Nephron (organoid): ENCODE measurements at regions not wholly inside any gene's neighbourhood (a gene's known extent, or its start where the extent isn't known, plus 50 kb on each side); places are given as distances from the start of the nearest gene placed in this dataset.
"Not testable (repeated sequence)": the region's sequence is repeated elsewhere in the genome, so short reads cannot be mapped to it uniquely, and the experiment has no call there.

Experiments used
- H3K27ac Mint-ChIP-seq, 3 experiments: 2 replicates each; pipeline ENCODE4 v1.8.0; 2020; ENCODE audit warnings: mixed read lengths in 3 of 3, mild to moderate bottlenecking in 2 of 3, moderate library complexity in 1 of 3
- H3K27me3 Mint-ChIP-seq: 2 replicates; pipeline ENCODE4 v1.8.0; 2021; ENCODE audit warnings: low read depth, mild to moderate bottlenecking, moderate library complexity, mixed read lengths
- H3K36me3 Mint-ChIP-seq: 2 replicates; pipeline ENCODE4 v1.8.0; 2020; ENCODE audit warnings: low read depth, mixed read lengths
- H3K4me1 Mint-ChIP-seq: 2 replicates; pipeline ENCODE4 v1.8.0; 2020; ENCODE audit warnings: mixed read lengths
- H3K4me3 Mint-ChIP-seq, 3 experiments: 2 replicates each; pipeline ENCODE4 v1.8.0; 2020; ENCODE audit warnings: mild to moderate bottlenecking in 3 of 3, mixed read lengths in 3 of 3, moderate library complexity in 2 of 3
- H3K9me3 Mint-ChIP-seq: 2 replicates; pipeline ENCODE4 v1.8.0; 2020; ENCODE audit warnings: mixed read lengths
- TF ChIP-seq, protein P1 (sequence below), 3 experiments: fragments of 200-600 bp; sonication (generic); IDR thresholded peaks; one replicate each; pipeline ENCODE4 v1.5.0; 2021; ENCODE audit warnings: antibody characterized with exemption in 3 of 3; ENCODE audit not compliant: unreplicated experiment in 3 of 3

- no peaks in the 10 kb centered on the region for H3K4me1 Mint-ChIP-seq
- TF ChIP-seq, protein P1, sequence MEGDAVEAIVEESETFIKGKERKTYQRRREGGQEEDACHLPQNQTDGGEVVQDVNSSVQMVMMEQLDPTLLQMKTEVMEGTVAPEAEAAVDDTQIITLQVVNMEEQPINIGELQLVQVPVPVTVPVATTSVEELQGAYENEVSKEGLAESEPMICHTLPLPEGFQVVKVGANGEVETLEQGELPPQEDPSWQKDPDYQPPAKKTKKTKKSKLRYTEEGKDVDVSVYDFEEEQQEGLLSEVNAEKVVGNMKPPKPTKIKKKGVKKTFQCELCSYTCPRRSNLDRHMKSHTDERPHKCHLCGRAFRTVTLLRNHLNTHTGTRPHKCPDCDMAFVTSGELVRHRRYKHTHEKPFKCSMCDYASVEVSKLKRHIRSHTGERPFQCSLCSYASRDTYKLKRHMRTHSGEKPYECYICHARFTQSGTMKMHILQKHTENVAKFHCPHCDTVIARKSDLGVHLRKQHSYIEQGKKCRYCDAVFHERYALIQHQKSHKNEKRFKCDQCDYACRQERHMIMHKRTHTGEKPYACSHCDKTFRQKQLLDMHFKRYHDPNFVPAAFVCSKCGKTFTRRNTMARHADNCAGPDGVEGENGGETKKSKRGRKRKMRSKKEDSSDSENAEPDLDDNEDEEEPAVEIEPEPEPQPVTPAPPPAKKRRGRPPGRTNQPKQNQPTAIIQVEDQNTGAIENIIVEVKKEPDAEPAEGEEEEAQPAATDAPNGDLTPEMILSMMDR (IDR thresholded peaks at IDR 0.05; ENCODE audit: unreplicated experiment in 3 of 3) = no peak
- H3K27ac Mint-ChIP-seq = no peak overlapping the region
- H3K27me3 Mint-ChIP-seq = no peaks in the 10 kb centered on the region
- no peaks in the 10 kb centered on the region for H3K9me3 Mint-ChIP-seq
- no peaks in the 10 kb centered on the region for H3K36me3 Mint-ChIP-seq
- no peak overlapping the region for H3K4me3 Mint-ChIP-seq
These were observed 991.3 kb downstream of the RAB28 start for GRCh38 chr4:12492730-12493393.

DNA sequence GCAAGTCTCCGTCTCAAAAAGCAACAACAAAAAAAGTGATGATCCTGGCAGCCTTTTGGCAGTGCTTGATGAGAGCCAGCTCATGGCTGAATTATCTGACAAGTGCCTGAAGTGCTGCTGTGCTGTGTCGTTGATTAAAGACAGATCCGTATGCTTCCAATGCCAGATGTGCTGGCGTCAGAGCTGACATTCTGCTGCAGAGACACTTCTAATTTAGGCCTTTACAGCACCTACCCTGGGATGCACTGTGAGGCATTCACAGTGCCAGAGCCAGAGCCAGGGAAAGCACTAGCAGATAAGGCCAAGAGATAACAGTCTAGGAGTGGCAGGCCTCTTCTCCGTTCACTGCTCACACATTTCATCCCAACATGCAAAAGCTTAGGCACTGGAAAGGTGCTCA lies 995.5 kb downstream of the RAB28 start:
- Mint-ChIP-seq H3K4me1 (no peaks in the 10 kb centered on the region), H3K4me3 (no peak overlapping the region), H3K27ac (no peak overlapping the region), H3K27me3 (no peaks in the 10 kb centered on the region), H3K9me3 (no peaks in the 10 kb centered on the region), H3K36me3 (no peaks in the 10 kb centered on the region)
- TF ChIP-seq, protein P1 (IDR thresholded peaks at IDR 0.05; ENCODE audit: unreplicated experiment in 3 of 3) = no peak

GRCh38 chr4:12487000-12487399 lies 997.1 kb downstream of the RAB28 start:
- TF ChIP-seq, protein P1 (IDR thresholded peaks at IDR 0.05; ENCODE audit: unreplicated experiment in 3 of 3) = no peak
- H3K9me3 Mint-ChIP-seq = peaks cover 8% of the 10 kb centered on the region
- no peak overlapping the region for H3K27ac Mint-ChIP-seq
- no peaks in the 10 kb centered on the region for H3K4me1 Mint-ChIP-seq
- H3K4me3 Mint-ChIP-seq = no peak overlapping the region
- no peaks in the 10 kb centered on the region for H3K36me3 Mint-ChIP-seq
- no peaks in the 10 kb centered on the region for H3K27me3 Mint-ChIP-seq

GRCh38 chr4:12472087-12472486 lies 1012.1 kb downstream of the RAB28 start:
- TF ChIP-seq, protein P1 (IDR thresholded peaks at IDR 0.05; ENCODE audit: unreplicated experiment in 3 of 3) = no peak
- Mint-ChIP-seq H3K36me3 (no peaks in the 10 kb centered on the region), H3K4me1 (no peaks in the 10 kb centered on the region), H3K9me3 (no peaks in the 10 kb centered on the region), H3K27me3 (peaks cover 6% of the 10 kb centered on the region), H3K4me3 (no peak overlapping the region), H3K27ac (no peak overlapping the region)

DNA sequence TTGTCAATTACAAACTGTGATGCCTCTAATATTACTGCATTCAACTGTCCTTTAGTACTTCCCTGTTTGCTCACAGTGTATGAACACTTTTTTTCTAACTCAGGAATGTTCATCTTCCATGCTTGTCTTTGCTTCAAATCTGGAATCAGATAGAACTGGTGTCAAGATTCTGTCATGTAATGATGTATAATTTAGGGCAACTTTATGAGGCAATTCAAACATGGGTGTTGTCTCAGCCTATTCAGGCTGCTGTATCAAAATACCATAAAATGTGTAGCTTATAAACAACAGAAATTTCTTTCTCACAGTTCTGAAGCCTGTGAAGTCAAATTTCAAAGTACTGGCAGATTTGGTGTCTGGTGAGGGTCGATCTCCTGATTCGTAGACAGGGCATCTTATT lies 1012.9 kb downstream of the RAB28 start:
- Mint-ChIP-seq H3K4me3 (no peak overlapping the region), H3K4me1 (no peaks in the 10 kb centered on the region), H3K27me3 (peaks cover 6% of the 10 kb centered on the region), H3K36me3 (no peaks in the 10 kb centered on the region), H3K9me3 (no peaks in the 10 kb centered on the region), H3K27ac (no peak overlapping the region)
- TF ChIP-seq, protein P1 (IDR thresholded peaks at IDR 0.05; ENCODE audit: unreplicated experiment in 3 of 3) = no peak

GRCh38 chr4:12461576-12461975 lies 1022.6 kb downstream of the RAB28 start:
- H3K27me3 Mint-ChIP-seq, H3K4me3 Mint-ChIP-seq, H3K4me1 Mint-ChIP-seq, H3K36me3 Mint-ChIP-seq, H3K27ac Mint-ChIP-seq: not testable (repeated sequence)
- H3K9me3 Mint-ChIP-seq = peaks cover 29% of the 10 kb centered on the region
